ENCODE measurements at regions not wholly inside any gene's neighbourhood (a gene's known extent, or its start where the extent isn't known, plus 50 kb on each side); places are given as distances from the start of the nearest gene placed in this dataset.

DNA sequence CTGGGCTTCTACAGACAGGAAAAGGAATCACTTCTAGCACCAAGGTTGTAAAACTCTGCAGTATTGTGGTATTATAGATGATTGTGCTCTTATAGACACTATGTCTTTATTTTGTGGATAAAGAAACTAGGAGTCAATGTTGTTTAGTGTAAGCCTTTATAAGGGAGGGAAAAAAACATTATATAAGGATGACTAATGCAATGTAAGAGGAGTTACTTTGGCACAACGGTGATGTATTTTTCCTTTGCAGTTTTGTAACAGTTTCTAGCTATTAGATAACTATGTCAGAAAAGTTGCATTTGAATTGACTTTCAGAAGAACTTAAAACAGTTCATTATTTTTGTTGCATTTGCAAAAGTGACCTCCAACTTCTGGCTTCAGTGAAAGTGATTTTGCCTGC, 545.4 kb downstream of the CCDC85A start:
- FAIRE-seq = no peak

More for the DNA sequence above, 545.4 kb downstream of the CCDC85A start:
- Histone ChIP-seq H4K8ac (ENCODE audit: extremely low read depth, insufficient read depth, low read length) (no peak overlapping the region), H3K9me3 (ENCODE audit: insufficient read depth in 2 of 2, low read depth in 1 of 2, low read length in 1 of 2) (peaks cover 0 to 8% of the 10 kb centered on the region in 2 experiments; a peak in 1 of 4 replicates), H3K27ac (ENCODE audit: low read depth, low read length) (no peak overlapping the region), H2BK5ac (ENCODE audit: low read depth, low read length) (no peak overlapping the region), H3K56ac (replicated peaks; ENCODE audit: insufficient read length, low read depth, low read length) (no peak overlapping the region), H3K36me3 (ENCODE audit: control insufficient read depth in 2 of 4, insufficient read depth in 4 of 4, low read length in 3 of 4) (no peaks in the 10 kb centered on the region), H3K9ac (replicated peaks in 1 of 4; ENCODE audit: extremely low read depth in 1 of 4, low read depth in 3 of 4, low read length in 3 of 4) (no peak overlapping the region), H3K79me2 (ENCODE audit: control insufficient read depth in 1 of 2, insufficient read depth in 2 of 2, low read length in 2 of 2) (no peaks in the 10 kb centered on the region), H4K20me1 (replicated peaks in 1 of 2; ENCODE audit: control insufficient read depth in 1 of 2, insufficient read depth in 2 of 2, low read length in 2 of 2) (no peaks in the 10 kb centered on the region), H4K91ac (replicated peaks; ENCODE audit: insufficient read length, low read length) (no peak overlapping the region), H3K4me3 (ENCODE audit: extremely low read depth in 1 of 4, insufficient read depth in 2 of 4, low read depth in 3 of 4, low read length in 4 of 4) (no peak overlapping the region), H3K79me1 (ENCODE audit: low read depth, low read length) (no peaks in the 10 kb centered on the region), H3K23me2 (ENCODE audit: low read depth, low read length) (no peaks in the 10 kb centered on the region; the same call in 1 of the 2 replicates), H2AK5ac (ENCODE audit: low read depth, low read length) (no peak overlapping the region), H3K4me1 (replicated peaks in 1 of 4; ENCODE audit: control insufficient read depth in 3 of 4, insufficient read depth in 4 of 4, low read length in 3 of 4) (no peaks in the 10 kb centered on the region), H2BK120ac (replicated peaks; ENCODE audit: low read depth, low read length) (no peak overlapping the region), H3K4me2 (ENCODE audit: insufficient read depth in 1 of 2, low read depth in 2 of 2, low read length in 2 of 2) (no peak overlapping the region), H2BK20ac (ENCODE audit: low read length) (no peak overlapping the region), H3K4ac (replicated peaks; ENCODE audit: insufficient read length, low read depth, low read length) (no peak overlapping the region), H3K18ac (ENCODE audit: extremely low read depth, low read length) (no peak overlapping the region), H2AFZ (ENCODE audit: low read length) (no peak overlapping the region), H3K23ac (ENCODE audit: insufficient read length) (no peak overlapping the region), H3K14ac (ENCODE audit: insufficient read length) (no peak overlapping the region), H4K5ac (ENCODE audit: insufficient read length, low read depth, low read length) (no peak overlapping the region), H3K27me3 (replicated peaks in 1 of 4; ENCODE audit: control insufficient read depth in 3 of 4, extremely low read depth in 1 of 4, insufficient read depth in 3 of 4, low read length in 3 of 4) (no peaks in the 10 kb centered on the region), H2BK12ac (ENCODE audit: low read depth, low read length) (no peak overlapping the region), H2BK15ac (ENCODE audit: low read length) (no peak overlapping the region)
- ChIA-PET CTCF (ENCODE audit: partially characterized antibody) (no interaction called here), POLR2A (ENCODE audit: partially characterized antibody) (no interaction called here)
- TF ChIP-seq, protein P1, sequence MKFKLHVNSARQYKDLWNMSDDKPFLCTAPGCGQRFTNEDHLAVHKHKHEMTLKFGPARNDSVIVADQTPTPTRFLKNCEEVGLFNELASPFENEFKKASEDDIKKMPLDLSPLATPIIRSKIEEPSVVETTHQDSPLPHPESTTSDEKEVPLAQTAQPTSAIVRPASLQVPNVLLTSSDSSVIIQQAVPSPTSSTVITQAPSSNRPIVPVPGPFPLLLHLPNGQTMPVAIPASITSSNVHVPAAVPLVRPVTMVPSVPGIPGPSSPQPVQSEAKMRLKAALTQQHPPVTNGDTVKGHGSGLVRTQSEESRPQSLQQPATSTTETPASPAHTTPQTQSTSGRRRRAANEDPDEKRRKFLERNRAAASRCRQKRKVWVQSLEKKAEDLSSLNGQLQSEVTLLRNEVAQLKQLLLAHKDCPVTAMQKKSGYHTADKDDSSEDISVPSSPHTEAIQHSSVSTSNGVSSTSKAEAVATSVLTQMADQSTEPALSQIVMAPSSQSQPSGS (IDR thresholded peaks at IDR 0.05; ENCODE audit: low read length) = no peak
- TF ChIP-seq BRCA1 (IDR thresholded peaks at IDR 0.05; ENCODE audit: low read depth, low read length) = no peak
- no peak for TF ChIP-seq ATF3 (IDR thresholded peaks at IDR 0.05; ENCODE audit: insufficient read depth, low read depth, low read length)
- TF ChIP-seq CEBPB (IDR thresholded peaks at IDR 0.05; ENCODE audit: low read depth, low read length) = no peak
- TF ChIP-seq RNF2 (IDR thresholded peaks at IDR 0.05; ENCODE audit: borderline replicate concordance, low read depth, low read length, missing control alignments, poor library complexity, severe bottlenecking) = no peak
- no peak for TF ChIP-seq PHF8 (conservative IDR thresholded peaks at IDR 0.05; ENCODE audit: low read depth, low read length)
- TF ChIP-seq TAF1 (IDR thresholded peaks at IDR 0.05; ENCODE audit: low read depth, low read length) = no peak
- WGBS, 2 experiments (ENCODE audit: extremely low coverage in 1 of 2, insufficient coverage in 1 of 2, insufficient read length in 1 of 2, insufficient replicate concordance in 2 of 2, low coverage in 1 of 2, low lambda C conversion rate in 2 of 2, missing lambda C conversion rate in 1 of 2) = 100% methylated on average over 1 of the region's 1 CpG; no CpG with 5 or more reads in 1 of the 2 experiments
- DNase-seq (ENCODE audit: low read depth in 1 of 2, low spot score in 2 of 2) = no peak

Data from H1 (cell line).